Transverse colon (tissue), 4 donors: ENCODE measurements at regions not wholly inside any gene's neighbourhood (a gene's known extent, or its start where the extent isn't known, plus 50 kb on each side); places are given as distances from the start of the nearest gene placed in this dataset.
"Not testable (repeated sequence)": the region's sequence is repeated elsewhere in the genome, so short reads cannot be mapped to it uniquely, and the experiment has no call there.

Source experiments
- DNase-seq: peaks from one replicate; pipeline ENCODE4 v3.0.0-alpha.2; 2019
- H3K27ac ChIP-seq, 4 donors: fragments of 200-600 bp; sonication (generic); 2 replicates each; pipeline ENCODE4 v1.5.1; 2016 to 2018; ENCODE audit warnings: inconsistent platforms in 4 of 4
- H3K27me3 ChIP-seq: fragments of 200-600 bp; sonication (generic); 2 replicates; pipeline ENCODE4 v1.5.1; 2017; ENCODE audit warnings: inconsistent platforms
- H3K36me3 ChIP-seq, 4 donors: fragments of 200-600 bp; sonication (generic); 2 replicates each; pipeline ENCODE4 v1.5.1; 2017 to 2019; ENCODE audit warnings: inconsistent platforms in 4 of 4
- H3K4me1 ChIP-seq, 4 donors: fragments of 200-600 bp; sonication (generic); 2 replicates each; pipeline ENCODE4 v1.5.1; 2017 to 2020; ENCODE audit warnings: inconsistent platforms in 4 of 4
- H3K4me3 ChIP-seq, 4 donors: fragments of 200-600 bp; sonication (generic); 1 replicate in 1 of 4; 2 replicates in 3 of 4; pipeline versions ENCODE4 v1.5.1 to v1.6.1; 2017 to 2019; ENCODE audit warnings: inconsistent platforms in 4 of 4
- H3K9me3 ChIP-seq, 2 donors: fragments of 200-600 bp; sonication (generic); 2 replicates each; pipeline ENCODE4 v1.5.1; 2017 to 2019; ENCODE audit warnings: inconsistent platforms in 2 of 2
- EP300 ChIP-seq: sonication (generic); formaldehyde crosslinking; IDR thresholded peaks from one replicate; pipeline ENCODE4 v1.6.1; 2017; ENCODE audit warnings: antibody characterized with exemption, low read depth
- POLR2A ChIP-seq: fragments of 450-650 bp; IDR thresholded peaks from one replicate; pipeline ENCODE4 v1.6.1; 2016; ENCODE audit warnings: antibody characterized with exemption, mild to moderate bottlenecking, moderate library complexity
- POLR2AphosphoS5 ChIP-seq, 3 donors: sonication (generic); formaldehyde crosslinking; IDR thresholded peaks; one replicate each; pipeline ENCODE4 v1.6.1; 2016; ENCODE audit warnings: antibody characterized with exemption in 3 of 3
- WGBS, 2 donors: methylation state at CpG; one replicate each; pipeline ENCODE4 v1.1.5; 2018; ENCODE audit warnings: low coverage in 1 of 2; 5-methylcytosine and 5-hydroxymethylcytosine counted together
- in situ Hi-C, 4 donors: fragments of 200-750 bp; cut with MboI; loops; one replicate each; pipeline versions ENCODE4 v1.15.0 to v1.15.1; 2017; ENCODE audit warnings: low sequenced_read_pairs in 3 of 4, low pct_ligation_motif_present in 1 of 4, low pct_unique_long_range_greater_than_20kb in 1 of 4
- intact Hi-C: fragments of 100-400 bp; cut with DNase I; formaldehyde crosslinking; loops from one replicate; pipeline ENCODE4 v1.15.1; 2023; ENCODE audit warnings: low total_unique reads
- TF ChIP-seq, protein P1 (sequence below), 5 experiments: fragments of 200-600 bp in 3 of 5; fragments of 450-650 bp in 2 of 5; sonication (generic) in 3 of 5; IDR thresholded peaks; 1 replicate in 2 of 5; 2 replicates in 3 of 5; pipeline ENCODE4 v1.5.1; 2016 to 2017; ENCODE audit warnings: antibody characterized with exemption in 5 of 5, inconsistent platforms in 3 of 5, mild to moderate bottlenecking in 2 of 5, moderate library complexity in 1 of 5

DNA sequence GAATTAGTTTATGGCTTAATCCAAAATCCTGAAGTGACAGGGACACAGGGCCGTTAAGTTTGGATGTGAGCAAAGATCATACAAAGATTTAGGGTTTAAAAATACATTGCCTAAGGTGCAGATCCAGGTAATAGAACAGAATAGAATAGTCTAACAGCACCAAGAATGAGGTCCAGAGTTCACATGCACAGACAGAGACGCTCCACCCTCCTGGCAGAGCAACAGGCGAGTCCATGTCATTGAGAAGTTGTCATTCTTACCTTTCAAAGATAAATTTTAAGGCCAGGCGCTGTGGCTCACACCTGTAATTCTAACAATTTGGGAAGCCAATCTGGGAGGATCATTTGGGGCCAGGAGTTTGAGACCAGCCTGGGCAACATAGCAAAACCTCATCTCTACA, 209.1 kb upstream of the AUTS2 start:
- no peak overlapping the region for H3K27ac ChIP-seq
- no peaks in the 10 kb centered on the region for H3K4me1 ChIP-seq
- intact Hi-C loops (no loop called here), in situ Hi-C loops (no loop called here)
- TF ChIP-seq POLR2A (no peak), POLR2AphosphoS5 (IDR thresholded peaks at IDR 0.05) (no peak), EP300 (no peak)
- TF ChIP-seq, protein P1, sequence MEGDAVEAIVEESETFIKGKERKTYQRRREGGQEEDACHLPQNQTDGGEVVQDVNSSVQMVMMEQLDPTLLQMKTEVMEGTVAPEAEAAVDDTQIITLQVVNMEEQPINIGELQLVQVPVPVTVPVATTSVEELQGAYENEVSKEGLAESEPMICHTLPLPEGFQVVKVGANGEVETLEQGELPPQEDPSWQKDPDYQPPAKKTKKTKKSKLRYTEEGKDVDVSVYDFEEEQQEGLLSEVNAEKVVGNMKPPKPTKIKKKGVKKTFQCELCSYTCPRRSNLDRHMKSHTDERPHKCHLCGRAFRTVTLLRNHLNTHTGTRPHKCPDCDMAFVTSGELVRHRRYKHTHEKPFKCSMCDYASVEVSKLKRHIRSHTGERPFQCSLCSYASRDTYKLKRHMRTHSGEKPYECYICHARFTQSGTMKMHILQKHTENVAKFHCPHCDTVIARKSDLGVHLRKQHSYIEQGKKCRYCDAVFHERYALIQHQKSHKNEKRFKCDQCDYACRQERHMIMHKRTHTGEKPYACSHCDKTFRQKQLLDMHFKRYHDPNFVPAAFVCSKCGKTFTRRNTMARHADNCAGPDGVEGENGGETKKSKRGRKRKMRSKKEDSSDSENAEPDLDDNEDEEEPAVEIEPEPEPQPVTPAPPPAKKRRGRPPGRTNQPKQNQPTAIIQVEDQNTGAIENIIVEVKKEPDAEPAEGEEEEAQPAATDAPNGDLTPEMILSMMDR (IDR thresholded peaks at IDR 0.05), result no peak
- DNase-seq, result no peak
- no peaks in the 10 kb centered on the region for H3K27me3 ChIP-seq
- H3K9me3 ChIP-seq, result no peaks in the 10 kb centered on the region
- no peaks in the 10 kb centered on the region for H3K36me3 ChIP-seq
- 60 to 78% methylated on average over 4 of the region's 4 CpGs for WGBS, 2 donors
- no peak overlapping the region for H3K4me3 ChIP-seq

DNA sequence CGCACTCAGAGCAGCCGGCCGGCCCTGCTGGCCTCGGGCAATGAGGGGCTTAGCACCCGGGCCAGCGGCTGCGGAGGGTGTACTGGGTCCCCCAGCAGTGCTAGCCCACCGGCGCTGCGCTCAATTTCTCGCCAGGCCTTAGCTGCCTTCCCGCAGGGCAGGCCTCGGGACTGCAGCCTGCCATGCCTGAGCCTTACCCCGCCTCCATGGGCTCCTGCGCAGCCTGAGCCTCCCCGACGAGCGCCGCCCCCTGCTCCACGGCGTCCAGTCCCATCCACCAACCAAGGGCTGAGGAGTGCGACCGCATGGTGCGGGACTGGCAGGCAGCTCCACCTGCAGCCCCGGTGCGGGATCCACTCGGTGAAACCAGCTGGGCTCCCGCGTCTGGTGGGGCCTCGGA, 204.4 kb upstream of the AUTS2 start:
- H3K36me3 ChIP-seq, H3K27me3 ChIP-seq, H3K4me1 ChIP-seq, in situ Hi-C loops, intact Hi-C loops, H3K4me3 ChIP-seq, DNase-seq, H3K9me3 ChIP-seq, H3K27ac ChIP-seq: not testable (repeated sequence)
- WGBS, 2 donors, result 97% methylated on average over 28 of the region's 30 CpGs; no CpG with 5 or more reads in 1 of the 2 donors

DNA sequence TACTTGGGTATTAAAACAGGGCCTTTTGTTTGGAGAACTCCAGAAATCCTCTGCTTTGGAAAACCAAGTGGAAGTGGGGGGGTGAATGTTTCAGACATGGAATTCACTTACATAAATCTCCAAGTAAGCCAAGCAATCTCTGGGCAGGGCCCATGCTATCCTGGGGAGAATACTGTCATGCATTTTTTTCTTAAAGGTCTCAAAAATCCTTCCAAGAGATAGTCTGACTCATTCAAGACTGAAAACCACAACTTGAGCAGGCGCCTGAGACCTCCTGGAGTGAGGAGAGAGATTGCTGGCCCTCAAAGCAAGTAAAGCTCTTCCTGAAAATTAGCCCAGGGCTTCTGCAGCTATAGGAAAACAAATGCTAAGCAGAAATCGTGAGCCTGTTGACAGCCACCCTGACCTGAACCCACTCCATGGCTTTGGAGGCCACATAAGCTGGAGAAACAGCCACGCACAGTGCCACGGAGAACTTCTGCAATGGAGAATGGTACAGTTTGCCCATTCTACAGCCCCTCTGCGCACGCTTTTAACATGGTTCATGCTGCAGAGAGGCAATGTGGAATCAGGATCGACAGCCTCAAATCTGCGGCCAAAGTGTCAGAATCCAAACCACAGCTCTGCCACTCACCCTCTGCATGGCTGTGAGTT, 203.1 kb upstream of the AUTS2 start:
- intact Hi-C loops, result no loop called here
- TF ChIP-seq, protein P1 (IDR thresholded peaks at IDR 0.05), result no peak
- TF ChIP-seq EP300 (no peak), POLR2AphosphoS5 (IDR thresholded peaks at IDR 0.05) (no peak)
- DNase-seq, result no peak
- H3K9me3 ChIP-seq, result no peaks in the 10 kb centered on the region
- H3K4me3 ChIP-seq, result no peak overlapping the region
- WGBS, 2 donors, result 80% methylated on average over 1 to 8 of the region's 8 CpGs
- H3K4me1 ChIP-seq, result no peaks in the 10 kb centered on the region
- H3K27ac ChIP-seq, result no peak overlapping the region
- H3K27me3 ChIP-seq, result no peaks in the 10 kb centered on the region
- in situ Hi-C loops, result no loop called here
- no peaks in the 10 kb centered on the region for H3K36me3 ChIP-seq

DNA sequence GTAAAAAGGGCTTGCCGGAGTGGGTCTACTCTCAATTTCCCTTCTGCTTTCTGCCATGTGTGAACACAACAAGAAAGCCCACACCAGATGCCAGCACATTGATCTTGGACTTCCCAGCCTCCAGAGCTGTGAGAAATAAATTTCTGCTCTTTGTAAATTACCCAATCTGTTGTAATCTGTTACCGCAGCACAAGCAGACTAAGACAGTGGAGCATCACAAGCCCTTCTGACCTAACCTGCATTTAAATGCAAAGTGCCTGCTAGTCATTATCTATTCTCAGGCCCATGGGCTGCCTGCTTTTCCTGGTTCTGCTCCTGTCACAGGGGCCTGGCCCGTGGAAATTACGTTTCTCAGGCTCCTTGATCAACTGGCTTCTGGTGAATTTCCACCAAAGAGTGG, 199.3 kb upstream of the AUTS2 start:
- Histone ChIP-seq H3K4me3 (no peak overlapping the region), H3K9me3 (no peaks in the 10 kb centered on the region), H3K36me3 (no peaks in the 10 kb centered on the region), H3K4me1 (no peaks in the 10 kb centered on the region), H3K27me3 (no peaks in the 10 kb centered on the region), H3K27ac (no peak overlapping the region)
- WGBS, 2 donors, result 71 to 100% methylated on average over 1 to 4 of the region's 4 CpGs
- intact Hi-C loops (no loop called here), in situ Hi-C loops (no loop called here)
- no peak for DNase-seq
- TF ChIP-seq, protein P1 (IDR thresholded peaks at IDR 0.05), result no peak
- TF ChIP-seq POLR2AphosphoS5 (IDR thresholded peaks at IDR 0.05) (no peak), POLR2A (no peak), EP300 (no peak)

DNA sequence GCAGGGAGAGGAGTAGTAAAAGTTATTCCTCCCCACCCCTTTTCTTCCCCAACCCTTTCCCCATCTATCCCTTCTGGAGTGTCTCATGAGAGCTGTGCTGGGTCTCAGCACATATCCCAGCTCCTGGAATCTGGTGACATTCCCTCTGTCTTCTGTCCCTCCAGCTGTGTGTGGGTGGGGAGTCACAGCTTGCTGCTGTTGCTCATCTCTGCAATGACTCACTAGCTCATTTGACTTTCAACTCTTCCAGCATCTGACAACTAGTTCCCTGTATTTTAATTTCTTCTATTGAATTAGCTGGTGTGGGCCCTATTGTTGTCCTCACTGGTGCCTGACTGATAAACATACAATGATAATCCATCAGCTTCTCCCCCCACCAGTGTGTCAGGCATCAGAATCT, 198.9 kb upstream of the AUTS2 start:
- Histone ChIP-seq H3K4me3 (no peak overlapping the region), H3K4me1 (no peaks in the 10 kb centered on the region), H3K36me3 (no peaks in the 10 kb centered on the region), H3K9me3 (no peaks in the 10 kb centered on the region), H3K27me3 (no peaks in the 10 kb centered on the region), H3K27ac (no peak overlapping the region)
- no peak for DNase-seq
- in situ Hi-C loops (no loop called here), intact Hi-C loops (no loop called here)
- TF ChIP-seq POLR2AphosphoS5 (IDR thresholded peaks at IDR 0.05), result no peak
- TF ChIP-seq, protein P1 (IDR thresholded peaks at IDR 0.05), result no peak
- TF ChIP-seq EP300, result no peak
- TF ChIP-seq POLR2A, result no peak
